UCSD-AML1 (cell line): ENCODE measurements at regions not wholly inside any gene's neighbourhood (a gene's known extent, or its start where the extent isn't known, plus 50 kb on each side); places are given as distances from the start of the nearest gene placed in this dataset.

Experiments used
- DNase-seq: peaks from one replicate; lab custom pipeline; 2025; ENCODE audit not compliant: unreplicated experiment; lab: John Stamatoyannopoulos, UW

GRCh38 chr15:39194106-39194830 lies 386.6 kb upstream of the THBS1 start:
- DNase-seq = no peak

GRCh38 chr15:39195961-39196486 lies 384.9 kb upstream of the THBS1 start:
- DNase-seq = no peak

- no peak for DNase-seq
Measured at GRCh38 chr15:39198044-39199000, 382.6 kb upstream of the THBS1 start.

GRCh38 chr15:39199076-39199475 lies 381.8 kb upstream of the THBS1 start:
- DNase-seq = no peak

GRCh38 chr15:39200586-39200985 lies 380.3 kb upstream of the THBS1 start:
- DNase-seq = no peak

- no peak for DNase-seq
Measured at GRCh38 chr15:39202641-39203040, 378.2 kb upstream of the THBS1 start.

- DNase-seq = no peak
Measured at GRCh38 chr15:39204031-39204430, 376.8 kb upstream of the THBS1 start.

- no peak for DNase-seq
Measured at GRCh38 chr15:39205081-39205480, 375.8 kb upstream of the THBS1 start.

GRCh38 chr15:39205506-39206371 lies 375.1 kb upstream of the THBS1 start:
- no peak for DNase-seq

GRCh38 chr15:39207532-39208115 lies 373.3 kb upstream of the THBS1 start:
- no peak for DNase-seq

GRCh38 chr15:39208187-39208586 lies 372.7 kb upstream of the THBS1 start:
- DNase-seq = no peak

- no peak for DNase-seq
Measured at GRCh38 chr15:39209548-39210211, 371.2 kb upstream of the THBS1 start.

- DNase-seq = no peak
Measured at GRCh38 chr15:39211108-39211979, 369.5 kb upstream of the THBS1 start.

- DNase-seq = no peak
Measured at GRCh38 chr15:39213385-39213840, 367.5 kb upstream of the THBS1 start.

GRCh38 chr15:39215015-39215414 lies 365.9 kb upstream of the THBS1 start:
- no peak for DNase-seq

GRCh38 chr15:39216816-39217215 lies 364.1 kb upstream of the THBS1 start:
- DNase-seq = no peak

GRCh38 chr15:39219608-39220007 lies 361.3 kb upstream of the THBS1 start:
- no peak for DNase-seq

GRCh38 chr15:39226169-39226937 lies 354.5 kb upstream of the THBS1 start:
- no peak for DNase-seq
